GM23338 (cell line): ENCODE measurements at regions not wholly inside any gene's neighbourhood (a gene's known extent, or its start where the extent isn't known, plus 50 kb on each side); places are given as distances from the start of the nearest gene placed in this dataset.

Experiments used
- ATAC-seq: fragments of 200-7000 bp; cut with Tn5 transposase; 3 replicates; pipeline ENCODE4 v1.9.1; 2020
- DNase-seq: peaks from one replicate; pipeline ENCODE4 v3.0.0-alpha.2; 2015; ENCODE audit warnings: low spot score
- H2AFZ ChIP-seq: fragments of 200-600 bp; sonication (generic); 2 replicates; pipeline ENCODE4 v1.8.0; 2016; ENCODE audit warnings: antibody characterized with exemption, mild to moderate bottlenecking, moderate library complexity
- H3F3A ChIP-seq: fragments of 200-600 bp; sonication (generic); replicated peaks from 2 replicates; pipeline ENCODE4 v1.8.0; 2017; ENCODE audit warnings: antibody characterized with exemption, mixed run types, low read depth
- H3K27ac ChIP-seq: fragments of 200-600 bp; sonication (generic); 2 replicates; pipeline ENCODE4 v1.6.1; 2016; ENCODE audit warnings: low read depth
- H3K27me3 ChIP-seq: fragments of 200-600 bp; sonication (generic); 2 replicates; pipeline ENCODE4 v1.8.0; 2016; ENCODE audit warnings: mild to moderate bottlenecking, mixed run types, moderate library complexity; ENCODE audit not compliant: insufficient read depth
- H3K36me3 ChIP-seq: fragments of 200-600 bp; sonication (generic); 2 replicates; pipeline ENCODE4 v1.8.0; 2016; ENCODE audit warnings: mild to moderate bottlenecking; ENCODE audit not compliant: insufficient read depth
- H3K4me1 ChIP-seq: fragments of 200-600 bp; sonication (generic); 2 replicates; pipeline ENCODE4 v1.8.0; 2016; ENCODE audit warnings: mild to moderate bottlenecking, moderate library complexity; ENCODE audit not compliant: insufficient read depth
- H3K4me2 ChIP-seq: fragments of 200-600 bp; sonication (generic); 2 replicates; pipeline ENCODE4 v1.7.1; 2017; ENCODE audit warnings: mixed run types
- H3K4me3 ChIP-seq: fragments of 200-600 bp; sonication (generic); 2 replicates; pipeline ENCODE4 v1.6.1; 2016; ENCODE audit warnings: mixed run types
- H3K79me2 ChIP-seq: fragments of 200-600 bp; sonication (generic); replicated peaks from 2 replicates; pipeline ENCODE4 v1.8.0; 2017; ENCODE audit warnings: mild to moderate bottlenecking; ENCODE audit not compliant: insufficient read depth
- H3K9me2 ChIP-seq: fragments of 200-600 bp; sonication (generic); 2 replicates; pipeline ENCODE4 v1.8.0; 2017; ENCODE audit not compliant: insufficient read depth
- H4K20me1 ChIP-seq: fragments of 200-600 bp; sonication (generic); replicated peaks from 2 replicates; pipeline ENCODE4 v1.8.0; 2017; ENCODE audit warnings: mild to moderate bottlenecking; ENCODE audit not compliant: insufficient read depth
- H3K27ac Mint-ChIP-seq: 2 replicates; pipeline ENCODE4 v1.8.0; 2020; ENCODE audit warnings: inconsistent platforms, mild to moderate bottlenecking, moderate library complexity, mixed read lengths
- H3K27me3 Mint-ChIP-seq: 3 replicates; pipeline ENCODE4 v1.8.0; 2022; ENCODE audit warnings: low read depth, mild to moderate bottlenecking, moderate library complexity, mixed read lengths, inconsistent platforms; ENCODE audit not compliant: insufficient read depth, poor library complexity
- H3K36me3 Mint-ChIP-seq: 3 replicates; pipeline ENCODE4 v1.8.0; 2021; ENCODE audit warnings: low read depth, mild to moderate bottlenecking, inconsistent platforms, moderate library complexity, mixed read lengths
- H3K4me1 Mint-ChIP-seq: 3 replicates; pipeline ENCODE4 v1.8.0; 2020; ENCODE audit warnings: mild to moderate bottlenecking, inconsistent platforms, mixed read lengths
- H3K4me3 Mint-ChIP-seq: 3 replicates; pipeline ENCODE4 v1.8.0; 2021; ENCODE audit warnings: moderate library complexity, mild to moderate bottlenecking, inconsistent platforms, mixed read lengths
- H3K9me3 Mint-ChIP-seq: 3 replicates; pipeline ENCODE4 v1.8.0; 2020; ENCODE audit warnings: moderate library complexity, mild to moderate bottlenecking, inconsistent platforms, mixed read lengths
- CREB1 ChIP-seq: fragments of 250-450 bp; sonication (Bioruptor Pico); IDR thresholded peaks from 2 replicates; pipeline ENCODE4 v1.5.0; 2020; ENCODE audit warnings: low read depth, mild to moderate bottlenecking, moderate library complexity
- EZH2 ChIP-seq: fragments of 200-600 bp; sonication (generic); IDR thresholded peaks from one replicate; pipeline ENCODE4 v1.8.0; 2017; ENCODE audit warnings: antibody characterized with exemption, mild to moderate bottlenecking, low read depth; ENCODE audit not compliant: unreplicated experiment
- EZH2phosphoT487 ChIP-seq: fragments of 200-600 bp; sonication (generic); IDR thresholded peaks from one replicate; pipeline ENCODE4 v1.8.1; 2018; ENCODE audit warnings: antibody characterized with exemption; ENCODE audit not compliant: unreplicated experiment
- JUNB ChIP-seq: IDR thresholded peaks from one replicate; pipeline ENCODE4 v1.6.1; 2016; ENCODE audit warnings: antibody characterized with exemption; ENCODE audit not compliant: unreplicated experiment
- NANOG ChIP-seq: IDR thresholded peaks from 2 replicates; pipeline ENCODE4 v1.6.1; 2016; ENCODE audit warnings: antibody characterized with exemption, borderline replicate concordance
- POLR2AphosphoS5 ChIP-seq: IDR thresholded peaks from 2 replicates; pipeline ENCODE4 v1.6.1; 2016; ENCODE audit warnings: antibody characterized with exemption, low read depth
- STAT1 ChIP-seq: IDR thresholded peaks from one replicate; pipeline ENCODE4 v1.6.1; 2016; ENCODE audit warnings: antibody characterized with exemption; ENCODE audit not compliant: unreplicated experiment
- ZNF114 ChIP-seq: fragments of 250-450 bp; sonication (Bioruptor Pico); IDR thresholded peaks from 2 replicates; pipeline ENCODE4 v1.5.0; 2020; ENCODE audit warnings: mild to moderate bottlenecking, moderate library complexity
- ZNF331 ChIP-seq: fragments of 250-450 bp; sonication (Bioruptor Pico); IDR thresholded peaks from 2 replicates; pipeline ENCODE4 v1.5.0; 2020; ENCODE audit warnings: low read depth, mild to moderate bottlenecking, moderate library complexity
- ZNF462 ChIP-seq: fragments of 250-450 bp; sonication (Bioruptor Pico); IDR thresholded peaks from 2 replicates; pipeline ENCODE4 v1.5.0; 2020; ENCODE audit warnings: mild to moderate bottlenecking, moderate library complexity

DNA sequence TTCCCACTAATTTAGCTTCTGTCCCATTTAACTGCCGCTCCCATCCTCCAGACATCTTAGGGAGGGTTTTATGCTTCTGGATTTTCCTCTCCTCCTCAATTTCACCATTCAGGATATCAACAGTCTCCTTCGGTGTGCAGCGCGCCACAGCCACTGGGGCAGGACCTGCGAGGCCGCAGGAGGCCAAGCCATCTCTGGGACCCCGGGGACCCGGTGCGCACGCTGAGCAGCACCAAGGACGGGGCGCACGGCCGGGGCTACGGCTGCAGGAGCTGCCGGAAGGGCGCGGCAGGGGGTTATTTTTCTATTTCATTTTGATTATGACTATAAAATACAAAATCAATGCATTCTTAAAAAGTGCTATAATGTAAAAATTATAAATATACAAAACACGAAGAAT lies 1238.4 kb upstream of the NCAM2 start (continued):
- no peak for TF ChIP-seq ZNF462 (CRISPR knock-in tag)
- no peak for TF ChIP-seq NANOG
- no peak for TF ChIP-seq JUNB
- no peak for TF ChIP-seq CREB1
- TF ChIP-seq EZH2 = no peak
- no peak for TF ChIP-seq EZH2phosphoT487
- no peak for TF ChIP-seq POLR2AphosphoS5

GRCh38 chr21:19767546-19767945 lies 1230.7 kb upstream of the NCAM2 start:
- Histone ChIP-seq H4K20me1 (no peaks in the 10 kb centered on the region), H3K9me2 (no peaks in the 10 kb centered on the region), H3K36me3 (no peaks in the 10 kb centered on the region), H3K4me3 (no peak overlapping the region), H3K79me2 (no peaks in the 10 kb centered on the region), H3K27me3 (no peaks in the 10 kb centered on the region), H3K4me1 (no peaks in the 10 kb centered on the region), H3K27ac (no peak overlapping the region), H3F3A (no peaks in the 10 kb centered on the region), H3K4me2 (no peak overlapping the region), H2AFZ (no peak overlapping the region)
- DNase-seq (no peak), ATAC-seq (no peak)
- H3K27me3 Mint-ChIP-seq = peaks cover 2% of the 10 kb centered on the region
- no peak overlapping the region for H3K27ac Mint-ChIP-seq
- no peaks in the 10 kb centered on the region for H3K36me3 Mint-ChIP-seq
- no peak overlapping the region for H3K4me3 Mint-ChIP-seq
- H3K4me1 Mint-ChIP-seq = no peaks in the 10 kb centered on the region
- no peaks in the 10 kb centered on the region for H3K9me3 Mint-ChIP-seq
- TF ChIP-seq STAT1 (no peak), ZNF331 (CRISPR knock-in tag) (no peak), EZH2 (no peak), ZNF114 (CRISPR knock-in tag) (no peak), POLR2AphosphoS5 (no peak), CREB1 (no peak), NANOG (no peak), JUNB (no peak), ZNF462 (CRISPR knock-in tag) (no peak)
